ENCODE measurements at regions not wholly inside any gene's neighbourhood (a gene's known extent, or its start where the extent isn't known, plus 50 kb on each side); places are given as distances from the start of the nearest gene placed in this dataset.

DNA sequence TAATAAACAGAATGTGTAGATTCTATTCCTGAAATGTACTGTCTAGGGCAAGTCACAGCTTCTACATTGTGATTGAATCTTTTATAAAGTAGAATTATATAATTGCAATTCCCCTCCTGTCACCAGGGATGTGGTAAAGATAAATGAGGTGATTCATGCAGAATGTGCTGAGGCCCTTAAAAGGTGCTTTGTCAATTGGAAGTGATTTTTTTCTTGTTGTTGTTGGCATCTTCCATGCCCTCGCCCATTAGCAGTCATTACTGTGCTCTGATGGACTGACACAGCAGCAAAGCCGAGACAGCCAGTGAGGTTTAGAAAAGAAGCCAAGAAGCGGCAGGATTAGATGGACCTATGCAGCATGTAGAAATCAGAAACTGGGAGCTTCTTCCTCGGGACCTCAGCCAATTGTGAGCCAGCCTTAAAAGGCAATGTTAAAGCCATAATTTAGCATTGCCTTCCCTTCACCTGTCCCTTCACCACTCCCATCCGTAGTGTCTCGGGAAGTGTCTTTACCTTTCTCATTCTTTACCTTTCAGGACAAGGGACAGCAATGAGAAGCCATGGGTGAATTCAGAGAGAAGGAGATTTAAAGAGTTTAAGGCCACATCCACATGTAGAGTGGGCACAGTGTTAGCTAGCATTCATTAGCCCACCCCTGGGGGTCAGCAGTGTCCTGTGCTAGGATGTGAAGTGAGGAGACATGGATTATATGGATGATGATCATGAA, 257.8 kb downstream of the PLK2 start:
- TF ChIP-seq, protein P1, sequence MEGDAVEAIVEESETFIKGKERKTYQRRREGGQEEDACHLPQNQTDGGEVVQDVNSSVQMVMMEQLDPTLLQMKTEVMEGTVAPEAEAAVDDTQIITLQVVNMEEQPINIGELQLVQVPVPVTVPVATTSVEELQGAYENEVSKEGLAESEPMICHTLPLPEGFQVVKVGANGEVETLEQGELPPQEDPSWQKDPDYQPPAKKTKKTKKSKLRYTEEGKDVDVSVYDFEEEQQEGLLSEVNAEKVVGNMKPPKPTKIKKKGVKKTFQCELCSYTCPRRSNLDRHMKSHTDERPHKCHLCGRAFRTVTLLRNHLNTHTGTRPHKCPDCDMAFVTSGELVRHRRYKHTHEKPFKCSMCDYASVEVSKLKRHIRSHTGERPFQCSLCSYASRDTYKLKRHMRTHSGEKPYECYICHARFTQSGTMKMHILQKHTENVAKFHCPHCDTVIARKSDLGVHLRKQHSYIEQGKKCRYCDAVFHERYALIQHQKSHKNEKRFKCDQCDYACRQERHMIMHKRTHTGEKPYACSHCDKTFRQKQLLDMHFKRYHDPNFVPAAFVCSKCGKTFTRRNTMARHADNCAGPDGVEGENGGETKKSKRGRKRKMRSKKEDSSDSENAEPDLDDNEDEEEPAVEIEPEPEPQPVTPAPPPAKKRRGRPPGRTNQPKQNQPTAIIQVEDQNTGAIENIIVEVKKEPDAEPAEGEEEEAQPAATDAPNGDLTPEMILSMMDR (IDR thresholded peaks at IDR 0.05 in 8 of 11, conservative IDR thresholded peaks at IDR 0.05 in 3 of 11), result no peak
- no peak for TF ChIP-seq POLR2A (IDR thresholded peaks at IDR 0.05)

All from spleen (tissue), 7 donors.